HEK293T (cell line): ENCODE measurements at regions not wholly inside any gene's neighbourhood (a gene's known extent, or its start where the extent isn't known, plus 50 kb on each side); places are given as distances from the start of the nearest gene placed in this dataset.

Experiments
- CTCF ChIA-PET: fragments of 350-600 bp; formaldehyde crosslinking; extraction: SDS; loops from one replicate; lab custom pipeline; 2021; ENCODE audit warnings: antibody characterized with exemption, inconsistent platforms; lab: Yijun Ruan, JAX
- POLR2A ChIA-PET: fragments of 350-600 bp; formaldehyde crosslinking; extraction: SDS; loops from one replicate; lab custom pipeline; 2020; ENCODE audit warnings: antibody characterized with exemption, inconsistent platforms; lab: Yijun Ruan, JAX
- DNase-seq: peaks from one replicate; pipeline ENCODE4 v3.0.0; 2012; ENCODE audit warnings: mixed read lengths; ENCODE audit errors: extremely low spot score
- ARNT ChIP-seq: fragments of 450-650 bp; IDR thresholded peaks from 2 replicates; pipeline ENCODE4 v1.6.1; 2017; ENCODE audit warnings: mild to moderate bottlenecking
- BHLHE40 ChIP-seq: fragments of 450-650 bp; IDR thresholded peaks from 2 replicates; pipeline ENCODE4 v1.6.1; 2016; ENCODE audit warnings: mild to moderate bottlenecking, moderate library complexity, borderline replicate concordance
- CTBP1 ChIP-seq: fragments of 450-650 bp; IDR thresholded peaks from 2 replicates; pipeline ENCODE4 v1.6.1; 2016; ENCODE audit warnings: borderline replicate concordance
- ELF4 ChIP-seq: fragments of 450-650 bp; IDR thresholded peaks from 2 replicates; pipeline ENCODE4 v1.6.1; 2017; ENCODE audit warnings: antibody characterized with exemption
- FOXA1 ChIP-seq: fragments of 450-650 bp; IDR thresholded peaks from 2 replicates; pipeline ENCODE4 v1.6.1; 2016; ENCODE audit warnings: mild to moderate bottlenecking
- FOXK2 ChIP-seq: fragments of 450-650 bp; IDR thresholded peaks from 2 replicates; pipeline ENCODE4 v1.6.1; 2016; ENCODE audit warnings: mild to moderate bottlenecking
- FOXM1 ChIP-seq: fragments of 450-650 bp; IDR thresholded peaks from 2 replicates; pipeline ENCODE4 v1.6.1; 2017; ENCODE audit warnings: mild to moderate bottlenecking, borderline replicate concordance
- HDGF ChIP-seq: fragments of 450-650 bp; IDR thresholded peaks from 2 replicates; pipeline ENCODE4 v1.6.1; 2017; ENCODE audit warnings: antibody characterized with exemption, borderline replicate concordance
- L3MBTL2 ChIP-seq: fragments of 450-650 bp; conservative IDR thresholded peaks from 2 replicates; pipeline ENCODE4 v1.6.1; 2016; ENCODE audit warnings: mild to moderate bottlenecking
- LEF1 ChIP-seq: fragments of 450-650 bp; IDR thresholded peaks from 2 replicates; pipeline ENCODE4 v1.6.1; 2017; ENCODE audit warnings: mild to moderate bottlenecking, borderline replicate concordance
- NFRKB ChIP-seq: fragments of 450-650 bp; IDR thresholded peaks from 2 replicates; pipeline ENCODE4 v1.6.1; 2016; ENCODE audit warnings: mild to moderate bottlenecking, moderate library complexity
- SP1 ChIP-seq: fragments of 450-650 bp; IDR thresholded peaks from 2 replicates; pipeline ENCODE4 v1.6.1; 2017
- SUZ12 ChIP-seq: fragments of 450-650 bp; IDR thresholded peaks from 2 replicates; pipeline ENCODE4 v1.6.1; 2016; ENCODE audit warnings: mild to moderate bottlenecking
- TARDBP ChIP-seq: fragments of 450-650 bp; IDR thresholded peaks from 2 replicates; pipeline ENCODE4 v1.6.1; 2016
- ZNF384 ChIP-seq: fragments of 450-650 bp; IDR thresholded peaks from 2 replicates; pipeline ENCODE4 v1.6.1; 2016
- TF ChIP-seq, protein P1 (sequence below): fragments of 450-650 bp; IDR thresholded peaks from 2 replicates; pipeline ENCODE4 v1.6.1; 2016

DNA sequence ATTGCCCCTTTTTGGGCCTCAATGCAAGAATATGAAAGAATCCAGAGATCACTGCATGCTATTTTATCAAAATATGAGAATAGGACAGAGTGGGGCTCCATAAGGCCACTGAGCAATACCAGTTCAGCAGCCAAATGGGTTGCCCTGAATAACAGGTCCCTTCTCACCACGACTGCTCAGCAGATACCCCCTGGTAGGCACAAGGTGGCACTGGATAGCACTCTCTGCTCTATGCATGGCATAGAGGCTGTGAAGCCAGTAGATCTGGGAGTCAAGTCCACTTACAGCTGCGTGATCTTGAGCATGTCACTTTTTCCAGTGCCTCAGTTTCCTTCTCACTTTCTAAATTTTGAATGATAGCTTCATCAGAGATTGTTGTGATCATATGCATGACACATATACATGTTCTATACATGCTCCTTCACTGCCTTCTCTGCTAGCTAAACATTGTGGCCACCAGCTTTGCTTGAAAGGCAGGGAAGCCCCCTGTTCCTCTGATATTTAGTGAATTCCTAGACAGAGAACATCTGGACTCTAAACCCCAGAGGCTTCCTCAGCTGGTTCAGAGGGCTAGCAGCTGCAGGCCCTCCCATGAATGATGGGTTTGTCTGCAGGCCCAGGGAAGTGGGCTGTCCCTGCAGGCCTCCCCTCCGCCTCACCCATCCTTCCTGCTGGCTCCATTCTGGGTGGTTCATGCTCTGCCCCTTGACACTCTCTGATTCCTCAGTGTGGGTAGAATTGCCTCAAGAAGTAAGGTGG, 84.9 kb upstream of the ASIC2 start:
- DNase-seq: no peak
- ChIA-PET POLR2A (no interaction called here), CTCF (no interaction called here)
- TF ChIP-seq ELF4: no peak

DNA sequence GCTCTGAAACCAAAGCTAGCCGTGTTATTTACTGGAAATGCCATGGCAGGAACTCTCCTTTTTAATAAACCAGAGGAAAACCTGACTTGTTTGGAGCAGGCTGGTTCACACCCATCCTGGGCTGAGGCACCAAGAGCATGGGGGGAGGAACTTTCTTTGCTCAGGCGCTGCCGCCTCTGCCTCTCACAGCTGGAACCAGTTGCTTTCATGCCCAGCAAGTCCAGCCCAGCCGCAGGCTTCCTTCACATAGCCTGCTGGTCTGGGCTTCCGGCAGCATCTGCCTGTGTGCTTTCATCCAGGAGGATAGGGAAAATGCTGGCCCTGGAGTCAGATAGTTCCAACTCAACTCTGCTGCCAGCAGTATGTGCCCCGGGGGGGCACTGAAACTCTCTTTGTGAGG, 88.1 kb upstream of the ASIC2 start:
- TF ChIP-seq TARDBP (no peak), SUZ12 (no peak), L3MBTL2 (no peak), LEF1 (no peak), FOXA1 (no peak), BHLHE40 (no peak), NFRKB (no peak), FOXM1 (no peak), SP1 (no peak), FOXK2 (no peak), ARNT (no peak), HDGF (no peak), ELF4 (no peak), CTBP1 (no peak), ZNF384 (no peak)
- TF ChIP-seq, protein P1, sequence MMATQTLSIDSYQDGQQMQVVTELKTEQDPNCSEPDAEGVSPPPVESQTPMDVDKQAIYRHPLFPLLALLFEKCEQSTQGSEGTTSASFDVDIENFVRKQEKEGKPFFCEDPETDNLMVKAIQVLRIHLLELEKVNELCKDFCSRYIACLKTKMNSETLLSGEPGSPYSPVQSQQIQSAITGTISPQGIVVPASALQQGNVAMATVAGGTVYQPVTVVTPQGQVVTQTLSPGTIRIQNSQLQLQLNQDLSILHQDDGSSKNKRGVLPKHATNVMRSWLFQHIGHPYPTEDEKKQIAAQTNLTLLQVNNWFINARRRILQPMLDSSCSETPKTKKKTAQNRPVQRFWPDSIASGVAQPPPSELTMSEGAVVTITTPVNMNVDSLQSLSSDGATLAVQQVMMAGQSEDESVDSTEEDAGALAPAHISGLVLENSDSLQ: no peak
- DNase-seq: no peak
- ChIA-PET POLR2A (no interaction called here), CTCF (no interaction called here)

DNA sequence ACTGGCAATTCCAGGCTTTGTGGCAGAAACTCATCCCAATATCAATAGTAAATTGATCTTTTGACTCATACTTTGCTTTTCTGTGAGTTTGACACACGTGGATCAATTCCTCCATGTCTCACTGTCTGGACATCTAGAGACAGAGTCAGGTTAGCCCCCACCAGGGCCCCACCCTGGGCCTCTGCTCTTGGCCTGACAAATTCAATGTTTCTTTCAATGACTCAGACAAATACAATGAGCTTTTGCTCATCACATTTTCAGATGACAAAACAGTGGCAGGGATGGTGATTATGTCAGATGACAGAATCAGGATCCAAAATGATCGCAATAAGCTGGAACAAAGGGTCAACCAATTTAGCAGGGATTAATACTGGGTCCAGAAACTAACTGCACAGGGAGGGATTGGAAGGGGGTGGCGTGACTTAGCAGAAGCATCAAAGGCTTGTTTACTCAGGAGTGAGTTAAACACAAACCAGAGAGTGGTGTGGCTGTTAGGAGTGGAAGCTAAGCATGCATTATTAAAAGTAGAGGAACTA, 90.5 kb upstream of the ASIC2 start:
- TF ChIP-seq BHLHE40 (no peak), ARNT (no peak), SUZ12 (no peak), FOXK2 (no peak), FOXA1 (no peak), SP1 (no peak)
- no peak for DNase-seq
- CTCF ChIA-PET: no interaction called here
- POLR2A ChIA-PET: no interaction called here

DNA sequence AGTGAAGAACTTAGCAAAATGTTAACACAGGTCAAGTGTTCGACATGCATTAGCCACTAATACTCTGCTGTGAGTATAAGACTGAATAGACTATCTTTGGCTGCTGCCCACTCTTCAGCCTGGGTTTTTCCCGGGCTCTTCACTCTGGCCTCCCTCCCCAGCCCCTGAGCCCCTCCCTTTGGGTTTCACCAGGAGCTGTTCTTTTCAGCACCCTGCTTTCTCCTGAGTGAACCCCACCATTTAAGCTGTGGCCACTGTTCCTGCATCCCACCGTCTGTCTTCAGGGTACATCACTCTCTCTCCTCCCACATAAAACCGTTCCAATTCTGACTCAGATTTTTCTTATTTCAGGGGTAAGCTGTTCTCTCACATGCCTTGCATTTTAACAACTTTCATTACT, 92.0 kb upstream of the ASIC2 start:
- TF ChIP-seq FOXM1 (no peak), FOXK2 (no peak), L3MBTL2 (no peak), ELF4 (no peak), BHLHE40 (no peak), HDGF (no peak), NFRKB (no peak), SP1 (no peak), SUZ12 (no peak), LEF1 (no peak), CTBP1 (no peak), ARNT (no peak), ZNF384 (no peak), FOXA1 (no peak), TARDBP (no peak)
- TF ChIP-seq, protein P1: no peak
- POLR2A ChIA-PET: no interaction called here
- DNase-seq: no peak
- CTCF ChIA-PET: no interaction called here

DNA sequence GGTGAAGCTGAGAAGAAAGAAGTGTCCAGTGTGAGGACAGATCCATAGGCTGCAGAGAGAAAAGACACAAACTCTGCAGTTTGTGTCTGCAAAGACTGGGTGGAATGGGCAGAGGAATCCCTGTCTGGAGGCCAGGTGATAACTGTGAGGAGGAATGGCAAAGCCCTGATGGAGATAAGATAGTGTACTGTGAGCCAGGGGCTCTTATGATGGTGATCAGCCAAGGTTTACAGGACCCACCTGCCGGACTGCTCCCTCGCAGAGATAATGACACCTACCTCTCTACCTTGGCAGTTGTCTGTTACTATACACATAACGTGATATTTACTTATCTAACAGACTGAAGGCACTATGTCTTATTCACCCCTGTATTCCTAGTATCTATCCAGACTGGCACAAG, 92.6 kb upstream of the ASIC2 start:
- TF ChIP-seq BHLHE40 (no peak), L3MBTL2 (no peak), FOXM1 (no peak)
- ChIA-PET POLR2A (no interaction called here), CTCF (no interaction called here)
- no peak for DNase-seq

DNA sequence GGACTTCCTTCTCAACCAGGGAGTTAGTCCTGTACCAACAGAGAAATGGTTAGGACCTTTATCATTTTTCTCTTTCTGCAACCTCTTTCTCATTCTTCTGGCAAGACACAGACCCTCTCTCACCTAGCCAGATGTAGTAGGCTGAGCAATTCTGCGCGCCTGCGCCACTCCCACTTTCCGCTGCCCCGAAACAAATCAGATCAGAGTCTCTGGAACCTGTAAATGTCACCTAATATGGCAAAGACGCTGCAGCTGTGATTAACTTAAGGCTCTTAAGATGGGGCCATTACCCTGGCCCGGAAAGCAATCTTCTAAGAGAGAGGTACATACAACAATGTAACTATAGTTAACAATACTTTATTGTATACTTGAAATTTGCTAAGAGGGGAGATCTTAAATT, 94.3 kb upstream of the ASIC2 start:
- no peak for DNase-seq
- CTCF ChIA-PET: no interaction called here
- POLR2A ChIA-PET: no interaction called here
- TF ChIP-seq TARDBP (no peak), SUZ12 (no peak), FOXM1 (no peak), ZNF384 (no peak), ELF4 (no peak), HDGF (no peak), CTBP1 (no peak), FOXA1 (no peak), ARNT (no peak), NFRKB (no peak), BHLHE40 (no peak), L3MBTL2 (no peak), SP1 (no peak), LEF1 (no peak), FOXK2 (no peak)
- TF ChIP-seq, protein P1: no peak
